ENCODE measurements at regions not wholly inside any gene's neighbourhood (a gene's known extent, or its start where the extent isn't known, plus 50 kb on each side); places are given as distances from the start of the nearest gene placed in this dataset.
"Not testable (repeated sequence)": the region's sequence is repeated elsewhere in the genome, so short reads cannot be mapped to it uniquely, and the experiment has no call there.

- in situ Hi-C loops (cut with MboI; ENCODE audit: low sequenced_read_pairs, unreplicated experiment); DNase-seq (ENCODE audit: low spot score): not testable (repeated sequence)
Observed at GRCh38 chr17:43345515-43345914, 53.3 kb upstream of the ARL4D start.

- TF ChIP-seq CTCF (IDR thresholded peaks at IDR 0.05; ENCODE audit: borderline replicate concordance, control extremely low read depth, extremely low read depth, insufficient read depth, missing control alignments): no peak
- in situ Hi-C loops (cut with MboI; ENCODE audit: low sequenced_read_pairs, unreplicated experiment): no loop called here
- no peak for DNase-seq (ENCODE audit: low spot score)
Observed at GRCh38 chr17:43344685-43345084, 54.1 kb upstream of the ARL4D start.

- no peak for TF ChIP-seq CTCF (IDR thresholded peaks at IDR 0.05; ENCODE audit: borderline replicate concordance, control extremely low read depth, extremely low read depth, insufficient read depth, missing control alignments)
- no peak for DNase-seq (ENCODE audit: low spot score)
- in situ Hi-C loops (cut with MboI; ENCODE audit: low sequenced_read_pairs, unreplicated experiment): no loop called here
Observed at GRCh38 chr17:43342589-43342890, 56.3 kb upstream of the ARL4D start.

- no peak for DNase-seq (ENCODE audit: low spot score)
- TF ChIP-seq CTCF (IDR thresholded peaks at IDR 0.05; ENCODE audit: borderline replicate concordance, control extremely low read depth, extremely low read depth, insufficient read depth, missing control alignments): no peak
- in situ Hi-C loops (cut with MboI; ENCODE audit: low sequenced_read_pairs, unreplicated experiment): no loop called here
Observed at GRCh38 chr17:43341715-43342588, 56.8 kb upstream of the ARL4D start.

GRCh38 chr17:43338886-43339516 lies 59.8 kb upstream of the ARL4D start:
- no peak for DNase-seq (ENCODE audit: low spot score)
- in situ Hi-C loops (cut with MboI; ENCODE audit: low sequenced_read_pairs, unreplicated experiment): no loop called here

GRCh38 chr17:43337684-43338428 lies 60.9 kb upstream of the ARL4D start:
- in situ Hi-C loops (cut with MboI; ENCODE audit: low sequenced_read_pairs, unreplicated experiment): no loop called here
- DNase-seq (ENCODE audit: low spot score): no peak
- no peak for TF ChIP-seq CTCF (IDR thresholded peaks at IDR 0.05; ENCODE audit: borderline replicate concordance, control extremely low read depth, extremely low read depth, insufficient read depth, missing control alignments)

More at GRCh38 chr17:43338886-43339516, 59.8 kb upstream of the ARL4D start:
- TF ChIP-seq CTCF (IDR thresholded peaks at IDR 0.05; ENCODE audit: borderline replicate concordance, control extremely low read depth, extremely low read depth, insufficient read depth, missing control alignments): peak; percentile 73

All from GM13976 (cell line).